ENCODE measurements at regions not wholly inside any gene's neighbourhood (a gene's known extent, or its start where the extent isn't known, plus 50 kb on each side); places are given as distances from the start of the nearest gene placed in this dataset.
"Not testable (repeated sequence)": the region's sequence is repeated elsewhere in the genome, so short reads cannot be mapped to it uniquely, and the experiment has no call there.

GRCh38 chr4:128560754-128561495 lies 248.6 kb upstream of the JADE1 start:
- DNase-seq: no peak

GRCh38 chr4:128558896-128559679 lies 250.4 kb upstream of the JADE1 start:
- DNase-seq: no peak

GRCh38 chr4:128556756-128557155 lies 252.7 kb upstream of the JADE1 start:
- DNase-seq: no peak

GRCh38 chr4:128553686-128554515 lies 255.6 kb upstream of the JADE1 start:
- DNase-seq: no peak

- DNase-seq: no peak
These were observed 257.0 kb upstream of the JADE1 start for GRCh38 chr4:128552586-128552907.

GRCh38 chr4:128551280-128551679 lies 258.2 kb upstream of the JADE1 start:
- no peak for DNase-seq

GRCh38 chr4:128550060-128550459 lies 259.4 kb upstream of the JADE1 start:
- DNase-seq: no peak

GRCh38 chr4:128549636-128550035 lies 259.9 kb upstream of the JADE1 start:
- DNase-seq: no peak

GRCh38 chr4:128548381-128548780 lies 260.8 kb upstream of the PGRMC2 start:
- no peak for DNase-seq

- DNase-seq: no peak
These were observed 256.7 kb upstream of the PGRMC2 start for GRCh38 chr4:128544272-128544671.

- no peak for DNase-seq
These were observed 256.1 kb upstream of the PGRMC2 start for GRCh38 chr4:128543696-128544095.

GRCh38 chr4:128542047-128542446 lies 254.4 kb upstream of the PGRMC2 start:
- DNase-seq: no peak

- DNase-seq: no peak
These were observed 252.5 kb upstream of the PGRMC2 start for GRCh38 chr4:128540122-128540521.

- DNase-seq: no peak
These were observed 250.7 kb upstream of the PGRMC2 start for GRCh38 chr4:128538111-128538882.

- no peak for DNase-seq
These were observed 249.1 kb upstream of the PGRMC2 start for GRCh38 chr4:128536746-128537145.

- not testable (repeated sequence) for DNase-seq
These were observed 247.9 kb upstream of the PGRMC2 start for GRCh38 chr4:128535510-128535909.

- no peak for DNase-seq
These were observed 241.4 kb upstream of the PGRMC2 start for GRCh38 chr4:128528793-128529553.

GRCh38 chr4:128527946-128528576 lies 240.4 kb upstream of the PGRMC2 start:
- DNase-seq: no peak

GRCh38 chr4:128527351-128527750 lies 239.7 kb upstream of the PGRMC2 start:
- no peak for DNase-seq

- no peak for DNase-seq
These were observed 238.5 kb upstream of the PGRMC2 start for GRCh38 chr4:128525992-128526630.

GRCh38 chr4:128525387-128525786 lies 237.8 kb upstream of the PGRMC2 start:
- DNase-seq: no peak

Data from activated CD4-positive, alpha-beta T cell treated with anti-CD3 and anti-CD28 coated beads, Interleukin-10, Interleukin-2, amounts not matched to agents 100 ng/mL and 50 ng/mL, durations not matched to agents 16 hours and 8 hours (primary cell).